Stimulated activated CD8-positive, alpha-beta memory T cell treated with anti-CD3 and anti-CD28 coated beads, Interleukin-4, amount 100 ng/mL, for 1 hour (primary cell): ENCODE measurements at regions not wholly inside any gene's neighbourhood (a gene's known extent, or its start where the extent isn't known, plus 50 kb on each side); places are given as distances from the start of the nearest gene placed in this dataset.
"Not testable (repeated sequence)": the region's sequence is repeated elsewhere in the genome, so short reads cannot be mapped to it uniquely, and the experiment has no call there.

ENCODE experiments used
- DNase-seq, 2 donors: peaks; one replicate each; pipeline ENCODE4 v3.0.0-alpha.2; 2020; ENCODE audit warnings: low read depth in 2 of 2, low spot score in 1 of 2

DNA sequence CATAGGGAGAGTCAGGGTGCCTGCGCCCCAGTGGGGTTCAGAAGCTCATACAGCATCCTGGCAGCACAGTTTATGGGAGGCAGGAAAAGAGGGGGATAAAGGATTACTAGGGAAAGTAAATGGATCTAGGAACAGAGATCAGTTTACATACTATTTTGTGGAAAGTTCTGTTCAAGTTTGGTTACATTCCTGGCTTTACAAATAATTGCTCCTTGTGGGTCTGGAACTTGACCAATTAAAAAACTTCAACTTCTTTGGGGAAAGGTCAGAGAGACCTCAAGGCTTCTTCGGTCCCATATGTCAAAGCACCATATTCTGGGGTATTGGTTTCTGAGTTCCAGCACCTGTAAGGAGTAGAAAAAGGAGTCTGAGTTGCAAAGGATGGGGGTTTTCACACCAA lies 64.1 kb downstream of the ZDHHC19 start:
- DNase-seq: no peak

DNA sequence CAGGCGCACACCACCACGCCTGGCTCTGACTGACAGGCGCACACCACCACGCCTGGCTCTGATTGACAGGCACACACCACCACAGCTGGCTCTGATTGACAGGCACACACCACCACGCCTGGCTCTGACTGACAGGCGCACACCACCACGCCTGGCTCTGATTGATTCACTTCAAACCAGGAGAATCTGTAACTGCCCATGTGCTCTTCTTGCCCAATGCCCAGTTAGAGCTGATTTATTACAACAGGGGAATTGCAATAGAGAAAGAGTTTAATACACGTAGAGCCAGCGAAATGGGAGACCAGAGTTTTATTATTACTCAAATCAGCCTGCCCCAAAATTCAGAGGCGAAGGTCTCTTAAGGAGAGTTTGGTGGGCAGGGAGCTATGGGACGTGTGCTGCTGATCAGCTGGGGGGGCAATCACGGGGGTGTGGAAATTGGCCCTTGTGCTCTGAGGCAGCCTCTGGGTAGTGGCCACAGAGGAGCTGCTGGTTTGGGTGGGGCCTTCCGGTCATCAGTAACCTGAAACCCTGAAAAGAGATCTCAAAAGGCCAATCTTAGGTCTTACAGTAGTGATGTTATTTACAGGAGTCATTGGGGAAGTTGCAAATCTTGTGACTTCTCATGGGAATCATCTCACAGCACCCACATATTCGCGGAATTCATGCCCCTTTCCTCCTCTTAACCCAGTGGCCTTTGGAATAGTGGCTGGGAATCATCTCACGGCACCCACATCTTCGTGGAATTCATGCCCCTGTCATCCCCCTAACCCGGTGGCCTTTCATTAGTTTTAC lies 63.8 kb upstream of the TFRC start:
- no peak for DNase-seq

GRCh38 chr3:196144383-196145105 lies 62.7 kb upstream of the TFRC start:
- peak in 1 of 2 donors; percentile 2 for DNase-seq

DNA sequence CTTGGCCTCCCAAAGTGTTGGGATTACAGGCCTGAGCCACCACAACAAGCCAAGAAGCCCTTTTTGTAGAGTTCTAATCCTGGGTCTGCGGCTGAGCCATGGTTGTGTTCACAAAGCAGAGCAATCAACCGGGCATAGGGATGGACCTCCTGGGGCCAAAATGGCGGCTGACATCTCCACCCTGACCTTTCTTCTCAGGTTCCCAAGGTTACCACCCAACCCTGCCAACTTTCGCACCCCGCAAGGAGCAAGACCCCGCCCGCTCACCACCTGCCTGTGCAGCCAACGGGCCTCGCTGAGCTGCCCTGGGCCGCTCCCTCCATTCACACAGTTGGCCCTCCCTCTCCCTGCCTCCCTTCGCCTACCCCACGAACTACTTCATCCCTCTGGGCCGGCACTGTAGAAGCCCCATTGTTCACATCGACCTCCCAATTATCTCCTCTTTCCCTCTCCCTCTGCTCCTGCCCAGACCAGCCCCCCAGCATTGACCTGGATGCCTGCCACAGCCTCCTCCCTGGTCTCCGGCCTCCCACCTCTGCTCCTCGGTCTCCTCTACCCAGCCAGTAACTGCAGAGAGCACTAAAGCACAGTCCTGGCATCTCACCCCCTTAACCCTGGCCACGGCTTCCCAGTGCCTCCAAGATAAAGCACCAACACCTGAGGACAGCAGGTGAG lies 62.0 kb upstream of the TFRC start:
- DNase-seq: no peak

GRCh38 chr3:196142202-196142956 lies 60.5 kb upstream of the TFRC start:
- no peak for DNase-seq

- no peak for DNase-seq
Observed at GRCh38 chr3:196141866-196142201, 59.9 kb upstream of the TFRC start.

- no peak for DNase-seq
Observed at GRCh38 chr3:196141052-196141865, 59.4 kb upstream of the TFRC start.

- no peak for DNase-seq
Observed at GRCh38 chr3:196140224-196140623, 58.3 kb upstream of the TFRC start.

- no peak for DNase-seq
Observed at GRCh38 chr3:196139281-196139680, 57.4 kb upstream of the TFRC start.

DNA sequence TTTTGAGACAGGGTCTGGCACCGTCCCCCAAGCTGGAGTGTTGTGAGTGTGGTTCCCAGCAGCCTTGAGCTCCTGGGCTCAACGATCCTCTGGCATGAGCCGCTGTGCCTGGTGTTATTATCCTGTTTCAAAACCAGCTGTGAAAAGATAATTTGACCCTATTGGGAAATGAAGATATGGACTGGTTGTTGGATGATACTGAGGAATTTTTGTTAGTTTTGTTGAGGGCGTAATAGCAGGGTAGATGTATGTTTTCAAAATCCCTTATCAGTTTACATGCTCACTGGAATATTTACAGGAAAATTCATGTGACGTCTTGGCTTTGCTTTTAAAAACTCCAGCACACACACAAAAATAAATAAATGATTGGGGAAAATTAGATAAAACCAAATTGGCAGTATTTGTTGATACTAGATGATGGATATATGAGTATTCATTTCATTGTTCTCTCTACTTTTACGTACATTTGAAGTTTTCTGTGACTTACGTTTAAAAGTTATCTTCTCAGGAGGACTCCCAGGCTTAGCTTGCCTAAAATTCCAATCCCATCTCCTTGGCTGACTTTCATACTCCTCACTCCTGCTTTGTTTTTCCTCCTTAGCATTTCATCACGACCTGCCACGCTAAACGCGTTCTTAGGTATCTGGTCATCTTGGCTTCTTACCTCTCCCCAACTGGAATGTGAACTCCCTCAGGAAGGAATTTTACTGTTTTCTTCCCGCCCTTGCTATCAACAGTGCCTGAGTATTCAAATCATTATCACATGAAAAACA lies 56.8 kb upstream of the TFRC start:
- no peak for DNase-seq

GRCh38 chr3:196136640-196136989 lies 54.7 kb upstream of the TFRC start:
- not testable (repeated sequence) for DNase-seq

GRCh38 chr3:196135693-196136639 lies 54.1 kb upstream of the TFRC start:
- DNase-seq: no peak

DNA sequence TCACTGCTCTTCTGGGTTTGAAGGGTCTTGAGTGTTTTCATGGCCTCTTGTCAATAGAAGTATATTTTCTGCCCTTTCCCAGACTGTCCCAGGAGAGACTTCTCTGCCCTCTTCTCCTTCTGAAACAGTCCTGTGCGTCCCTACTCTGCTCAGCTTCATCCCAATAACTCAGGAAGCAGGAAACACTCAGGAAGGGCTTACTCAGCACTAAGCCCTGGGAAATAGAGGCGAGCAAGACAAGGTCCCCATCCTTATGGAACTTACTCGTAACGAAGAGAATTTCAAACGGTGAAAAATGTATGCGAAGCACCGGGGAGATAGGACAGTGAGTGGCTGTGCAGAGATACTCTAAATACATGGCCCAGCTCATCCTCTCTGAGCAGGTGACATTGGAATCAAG lies 52.8 kb upstream of the TFRC start:
- DNase-seq: no peak

GRCh38 chr3:196133869-196134268 lies 52.0 kb upstream of the TFRC start:
- DNase-seq: not testable (repeated sequence)

GRCh38 chr3:196131921-196132320 lies 50.0 kb upstream of the TFRC start:
- DNase-seq: no peak
